ENCODE measurements at regions not wholly inside any gene's neighbourhood (a gene's known extent, or its start where the extent isn't known, plus 50 kb on each side); places are given as distances from the start of the nearest gene placed in this dataset.

GRCh38 chr4:62170235-62170634 lies 970.1 kb downstream of the ADGRL3 start:
- Histone ChIP-seq H3K4ac (ENCODE audit: low read depth, low read length) (no peak overlapping the region), H3K79me2 (ENCODE audit: insufficient read depth, low read length) (no peaks in the 10 kb centered on the region), H3K79me1 (ENCODE audit: insufficient read depth, low read depth, low read length, poor library complexity, severe bottlenecking) (no peaks in the 10 kb centered on the region), H4K91ac (ENCODE audit: insufficient read length, low read depth, low read length) (no peak overlapping the region), H2BK120ac (ENCODE audit: low read depth, low read length, poor library complexity, severe bottlenecking) (no peak overlapping the region), H3K23ac (ENCODE audit: insufficient read length, low read depth, low read length) (no peak overlapping the region), H4K8ac (replicated peaks; ENCODE audit: insufficient read length, low read depth, low read length) (no peak overlapping the region), H2BK20ac (ENCODE audit: low read depth, low read length, poor library complexity, severe bottlenecking) (no peak overlapping the region), H4K5ac (ENCODE audit: insufficient read length, low read depth, low read length) (no peak overlapping the region), H2AK5ac (ENCODE audit: insufficient read length, low read length) (no peak overlapping the region), H3K27me3 (ENCODE audit: insufficient read depth, low read length) (no peaks in the 10 kb centered on the region), H2AFZ (ENCODE audit: low read length) (no peak overlapping the region), H3K23me2 (ENCODE audit: insufficient read length, low read depth, low read length, poor library complexity, severe bottlenecking) (no peaks in the 10 kb centered on the region), H3K27ac (ENCODE audit: insufficient read length, low read depth, low read length) (no peak overlapping the region), H3K9me3 (ENCODE audit: control insufficient read depth, low read depth, low read length) (no peaks in the 10 kb centered on the region), H2BK5ac (ENCODE audit: insufficient read length, low read length) (no peak overlapping the region), H3K14ac (ENCODE audit: insufficient read depth, low read length) (no peak overlapping the region), H3K18ac (ENCODE audit: insufficient read length, low read depth, low read length) (no peak overlapping the region), H2BK12ac (ENCODE audit: insufficient read length, low read depth, low read length) (no peak overlapping the region), H3K9ac (ENCODE audit: extremely low read depth, insufficient read length, low read length) (no peak overlapping the region), H4K20me1 (ENCODE audit: control insufficient read depth, insufficient read depth, insufficient read length) (no peaks in the 10 kb centered on the region), H3K4me1 (ENCODE audit: insufficient read depth, low read length) (peaks cover 4% of the 10 kb centered on the region; the same call in 1 of the 2 replicates), H3K4me2 (ENCODE audit: insufficient read depth, insufficient read length, low read length) (no peak overlapping the region), H3K56ac (ENCODE audit: insufficient read length, low read depth, low read length) (no peak overlapping the region), H2BK15ac (ENCODE audit: low read depth, low read length) (no peak overlapping the region), H3T11ph (ENCODE audit: low read length) (no peak overlapping the region)
- TF ChIP-seq CTCF (conservative IDR thresholded peaks at IDR 0.05), result no peak
- Mint-ChIP-seq H3K36me3 (ENCODE audit: insufficient read depth in 1 of 3, low read depth in 3 of 3) (peaks cover 0 to 11% (median 0%) of the 10 kb centered on the region in 3 experiments; a peak in 2 of 7 replicates), H3K27ac (no peak overlapping the region), H3K4me1 (peaks cover under 1 to 1% of the 10 kb centered on the region in 2 experiments), H3K27me3 (ENCODE audit: low read depth) (no peaks in the 10 kb centered on the region), H3K4me3 (no peak overlapping the region), H3K9me3 (peaks cover 10 to 12% of the 10 kb centered on the region in 2 experiments; a peak in 4 of 5 replicates)
- WGBS (ENCODE audit: extremely low coverage, insufficient read length, low lambda C conversion rate), result no CpG with 5 or more reads among the region's 1 CpG
- no peak for DNase-seq

Measured in H9 (cell line).